ENCODE measurements at regions not wholly inside any gene's neighbourhood (a gene's known extent, or its start where the extent isn't known, plus 50 kb on each side); places are given as distances from the start of the nearest gene placed in this dataset.

DNA sequence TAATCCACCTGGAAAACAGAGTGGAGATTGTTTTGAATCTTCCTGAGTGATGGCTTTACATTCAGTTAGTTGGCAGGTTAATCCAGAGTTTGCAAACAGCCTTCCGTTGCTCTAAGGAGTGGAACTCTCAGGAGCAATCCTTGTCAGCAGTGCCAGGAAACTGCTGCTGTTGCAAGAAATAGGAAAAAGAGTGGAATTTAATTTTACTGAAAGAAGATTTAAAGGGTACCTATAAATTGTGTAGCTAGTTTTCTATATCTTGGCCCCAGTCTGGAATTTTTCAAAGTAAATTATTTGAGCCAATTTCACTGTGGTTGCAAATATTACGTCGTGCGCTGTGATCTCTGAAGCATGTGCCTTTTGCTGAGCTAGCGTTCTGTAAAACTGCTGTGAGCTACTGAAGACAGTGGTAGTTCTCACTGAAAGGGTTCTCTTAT, 55.5 kb upstream of the SLC5A12 start:
- H3K4me3 ChIP-seq, result no peak overlapping the region
- no peaks in the 10 kb centered on the region for H3K4me1 ChIP-seq
- TF ChIP-seq, protein P1, sequence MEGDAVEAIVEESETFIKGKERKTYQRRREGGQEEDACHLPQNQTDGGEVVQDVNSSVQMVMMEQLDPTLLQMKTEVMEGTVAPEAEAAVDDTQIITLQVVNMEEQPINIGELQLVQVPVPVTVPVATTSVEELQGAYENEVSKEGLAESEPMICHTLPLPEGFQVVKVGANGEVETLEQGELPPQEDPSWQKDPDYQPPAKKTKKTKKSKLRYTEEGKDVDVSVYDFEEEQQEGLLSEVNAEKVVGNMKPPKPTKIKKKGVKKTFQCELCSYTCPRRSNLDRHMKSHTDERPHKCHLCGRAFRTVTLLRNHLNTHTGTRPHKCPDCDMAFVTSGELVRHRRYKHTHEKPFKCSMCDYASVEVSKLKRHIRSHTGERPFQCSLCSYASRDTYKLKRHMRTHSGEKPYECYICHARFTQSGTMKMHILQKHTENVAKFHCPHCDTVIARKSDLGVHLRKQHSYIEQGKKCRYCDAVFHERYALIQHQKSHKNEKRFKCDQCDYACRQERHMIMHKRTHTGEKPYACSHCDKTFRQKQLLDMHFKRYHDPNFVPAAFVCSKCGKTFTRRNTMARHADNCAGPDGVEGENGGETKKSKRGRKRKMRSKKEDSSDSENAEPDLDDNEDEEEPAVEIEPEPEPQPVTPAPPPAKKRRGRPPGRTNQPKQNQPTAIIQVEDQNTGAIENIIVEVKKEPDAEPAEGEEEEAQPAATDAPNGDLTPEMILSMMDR (IDR thresholded peaks at IDR 0.05 in 8 of 11, conservative IDR thresholded peaks at IDR 0.05 in 3 of 11), result no peak
- TF ChIP-seq POLR2AphosphoS5 (IDR thresholded peaks at IDR 0.05) (no peak), POLR2A (IDR thresholded peaks at IDR 0.05) (no peak)
- WGBS, 5 donors, result 74 to 87% (median 87%) methylated on average over 5 of the region's 5 CpGs
- no peak for DNase-seq
- no peak overlapping the region for H3K27ac ChIP-seq
- no peaks in the 10 kb centered on the region for H3K36me3 ChIP-seq
- no peaks in the 10 kb centered on the region for H3K9me3 ChIP-seq
- no peaks in the 10 kb centered on the region for H3K27me3 ChIP-seq (replicated peaks in 1 of 7)
- intact Hi-C loops (cut with DNase I; ENCODE audit: low total_unique reads), result no loop called here

DNA sequence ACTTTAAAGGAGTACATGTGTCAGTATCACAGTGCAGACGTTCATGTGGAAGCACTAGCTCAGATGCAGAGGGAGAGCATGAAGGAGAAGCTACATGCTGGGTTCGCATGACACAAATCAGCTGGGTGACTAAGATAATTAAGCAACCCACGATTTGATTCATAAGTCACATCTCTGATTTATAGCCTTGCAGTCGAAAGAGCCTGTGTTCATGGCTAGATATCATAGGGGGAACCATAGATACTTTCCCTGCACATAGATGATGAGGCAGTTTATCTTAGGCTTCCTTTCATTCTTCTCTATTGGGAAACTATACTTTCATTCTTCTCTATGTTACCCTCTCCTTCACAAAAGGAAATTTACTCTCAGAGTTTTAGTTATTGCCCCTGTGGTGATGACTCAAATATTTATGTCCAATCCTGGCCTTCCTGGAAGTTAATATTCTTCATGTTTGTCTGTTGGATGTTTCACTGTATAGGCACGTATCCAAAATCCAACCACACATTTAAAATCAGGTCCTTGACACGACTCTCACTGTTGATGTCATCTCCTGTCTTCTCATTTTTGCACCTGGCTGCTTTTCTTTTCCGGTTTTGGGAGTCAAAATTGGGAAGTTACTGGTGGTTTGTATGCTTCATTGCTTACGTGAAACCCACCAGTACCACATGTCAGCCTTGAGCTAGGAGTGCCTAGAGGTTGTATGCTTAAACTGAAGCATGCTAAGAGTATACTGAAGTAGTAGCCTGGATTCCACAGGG, 56.3 kb upstream of the SLC5A12 start:
- no peaks in the 10 kb centered on the region for H3K36me3 ChIP-seq
- TF ChIP-seq, protein P1 (IDR thresholded peaks at IDR 0.05 in 8 of 11, conservative IDR thresholded peaks at IDR 0.05 in 3 of 11), result no peak
- TF ChIP-seq POLR2AphosphoS5 (IDR thresholded peaks at IDR 0.05) (no peak), POLR2A (IDR thresholded peaks at IDR 0.05) (no peak)
- no peaks in the 10 kb centered on the region for H3K27me3 ChIP-seq (replicated peaks in 1 of 7)
- no peak overlapping the region for H3K4me3 ChIP-seq
- H3K27ac ChIP-seq, result no peak overlapping the region
- no peaks in the 10 kb centered on the region for H3K4me1 ChIP-seq
- WGBS, 5 donors, result 46 to 65% (median 59%) methylated on average over 8 of the region's 8 CpGs
- DNase-seq, result no peak
- intact Hi-C loops (cut with DNase I; ENCODE audit: low total_unique reads), result no loop called here
- H3K9me3 ChIP-seq, result peaks cover 0 to 6% (median under 1%) of the 10 kb centered on the region in 8 donors

DNA sequence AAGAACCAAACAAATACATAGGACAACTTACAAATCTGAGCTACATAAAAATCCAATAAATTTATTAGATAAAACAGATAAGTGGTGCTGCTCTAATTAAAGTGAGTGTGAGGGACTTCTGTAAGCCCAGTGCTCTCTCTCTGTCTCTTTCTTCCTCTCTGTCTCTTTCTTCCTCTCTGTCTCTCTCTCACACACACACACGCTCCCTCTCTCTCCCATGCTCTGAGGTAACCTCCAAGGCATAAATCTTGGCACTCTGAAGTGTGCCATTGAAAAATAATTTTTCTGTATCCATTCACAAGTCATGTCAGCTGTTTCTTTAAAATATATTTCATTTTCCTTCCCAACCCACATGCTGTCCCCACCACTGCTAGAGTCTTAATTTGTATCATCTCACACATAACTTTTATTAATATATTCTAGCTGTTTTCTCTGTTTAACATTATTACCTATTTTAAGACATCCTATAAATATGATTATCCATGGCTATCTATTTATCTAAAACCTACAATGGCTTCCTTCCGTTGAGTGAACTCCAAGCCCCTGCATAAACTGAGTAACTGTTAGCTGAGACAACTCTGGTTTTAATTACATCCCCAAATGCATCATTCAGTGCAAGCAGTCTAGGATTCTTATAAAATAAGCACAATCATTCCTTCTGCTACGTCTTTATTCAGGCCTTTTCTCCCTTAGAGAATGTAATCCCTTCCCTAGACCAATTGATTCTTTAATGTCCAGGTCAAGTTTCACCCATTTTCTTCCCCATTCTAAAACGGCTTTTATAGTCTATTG, 57.4 kb upstream of the SLC5A12 start:
- no peak for DNase-seq
- Histone ChIP-seq H3K27me3 (replicated peaks in 1 of 7) (no peaks in the 10 kb centered on the region), H3K4me1 (no peaks in the 10 kb centered on the region), H3K27ac (no peak overlapping the region), H3K4me3 (no peak overlapping the region), H3K9me3 (peaks cover 0 to 17% (median 11%) of the 10 kb centered on the region in 8 donors), H3K36me3 (no peaks in the 10 kb centered on the region)
- intact Hi-C loops (cut with DNase I; ENCODE audit: low total_unique reads), result no loop called here
- WGBS, 5 donors, result 75 to 89% (median 79%) methylated on average over 4 of the region's 4 CpGs
- no peak for TF ChIP-seq POLR2A (IDR thresholded peaks at IDR 0.05)
- no peak for TF ChIP-seq POLR2AphosphoS5 (IDR thresholded peaks at IDR 0.05)
- TF ChIP-seq, protein P1 (IDR thresholded peaks at IDR 0.05 in 8 of 11, conservative IDR thresholded peaks at IDR 0.05 in 3 of 11), result no peak

Data from spleen (tissue), 11 donors.